SH-SY5Y (cell line): ENCODE measurements at regions not wholly inside any gene's neighbourhood (a gene's known extent, or its start where the extent isn't known, plus 50 kb on each side); places are given as distances from the start of the nearest gene placed in this dataset.

ENCODE experiments used
- GATA2 ChIP-seq: IDR thresholded peaks from 2 replicates; pipeline ENCODE4 v1.6.1; 2011; ENCODE audit warnings: mild to moderate bottlenecking, low read depth, low read length
- GATA3 ChIP-seq: IDR thresholded peaks from 2 replicates; pipeline ENCODE4 v1.6.1; 2011; ENCODE audit warnings: low read depth, mild to moderate bottlenecking, low read length, moderate library complexity

DNA sequence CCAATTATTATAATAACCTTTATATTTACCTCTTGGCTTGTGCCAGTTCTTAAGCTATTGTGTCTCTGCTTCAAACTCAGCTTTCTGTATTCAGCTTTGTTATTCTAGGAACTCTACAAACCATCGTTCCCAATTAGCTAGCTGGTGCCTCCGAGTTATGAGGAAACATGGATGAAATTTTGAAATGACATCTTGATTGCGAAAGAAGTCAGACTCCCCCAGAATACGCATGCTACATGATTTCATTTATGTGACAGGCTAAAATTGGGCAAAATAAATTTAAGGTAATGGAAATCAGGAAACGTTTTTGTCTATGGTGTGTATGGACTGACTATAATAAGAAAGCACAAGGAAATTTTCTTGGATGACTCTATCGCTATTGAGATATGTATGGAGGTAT lies 256.8 kb upstream of the NCAM2 start:
- TF ChIP-seq GATA2 = no peak
- TF ChIP-seq GATA3 = no peak
